ENCODE measurements at regions not wholly inside any gene's neighbourhood (a gene's known extent, or its start where the extent isn't known, plus 50 kb on each side); places are given as distances from the start of the nearest gene placed in this dataset.

- TF ChIP-seq CTCF (IDR thresholded peaks at IDR 0.05) (no peak), POLR2A (IDR thresholded peaks at IDR 0.05) (no peak)
Measured at GRCh38 chr4:18369561-18369960, 348.0 kb upstream of the LCORL start.
